Epidermal melanocyte (primary cell): ENCODE measurements at regions not wholly inside any gene's neighbourhood (a gene's known extent, or its start where the extent isn't known, plus 50 kb on each side); places are given as distances from the start of the nearest gene placed in this dataset.
"Not testable (repeated sequence)": the region's sequence is repeated elsewhere in the genome, so short reads cannot be mapped to it uniquely, and the experiment has no call there.

ENCODE experiments used
- DNase-seq: peaks from one replicate; pipeline ENCODE4 v3.0.0; 2011; ENCODE audit warnings: low spot score; ENCODE audit not compliant: insufficient read length

GRCh38 chr16:29148867-29149272, 164.0 kb downstream of the LAT start:
- no peak for DNase-seq

GRCh38 chr16:29148131-29148691, 163.4 kb downstream of the LAT start:
- no peak for DNase-seq

GRCh38 chr16:29147710-29148109, 162.9 kb downstream of the LAT start:
- not testable (repeated sequence) for DNase-seq

DNA sequence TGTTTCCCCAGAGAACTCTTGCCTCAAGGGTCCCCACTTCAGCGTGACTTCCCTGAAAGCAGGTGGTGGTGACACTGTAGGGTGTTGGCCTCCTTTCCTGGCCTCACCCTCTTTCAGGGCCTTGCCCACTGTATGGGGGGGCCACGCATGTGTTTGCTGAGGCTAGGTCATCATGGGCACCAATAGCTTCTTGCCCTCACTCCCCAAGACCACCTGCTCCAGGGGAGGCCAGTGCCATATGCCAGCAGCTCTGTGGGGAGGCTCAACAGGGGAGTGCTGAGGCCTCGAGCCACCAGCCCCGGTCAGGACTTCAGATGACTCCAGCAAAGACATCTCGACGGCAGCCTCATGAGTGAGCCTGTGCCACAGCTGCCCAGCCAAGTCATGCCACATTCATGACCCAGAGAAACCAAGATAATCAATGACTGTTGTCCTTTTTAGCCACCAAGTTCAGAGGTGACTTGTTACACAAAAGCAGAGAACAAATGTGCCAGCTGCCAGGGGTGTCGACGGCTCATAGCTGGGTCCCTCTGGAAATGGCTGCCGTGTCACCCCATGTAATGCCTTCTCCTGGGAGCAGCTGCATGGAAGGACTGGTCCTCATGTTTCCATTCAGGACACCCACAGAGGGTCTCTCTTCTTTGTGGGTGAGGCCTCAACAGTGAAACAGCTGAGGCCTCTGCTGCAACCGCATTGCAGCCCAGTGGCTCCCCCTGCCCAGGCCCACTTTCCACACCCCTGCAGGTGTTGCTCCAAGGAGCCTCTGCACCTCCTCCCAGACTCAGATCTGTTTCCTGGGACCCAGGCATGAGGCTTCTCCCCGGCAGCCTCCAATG, 162.2 kb downstream of the LAT start:
- DNase-seq = not testable (repeated sequence)

DNA sequence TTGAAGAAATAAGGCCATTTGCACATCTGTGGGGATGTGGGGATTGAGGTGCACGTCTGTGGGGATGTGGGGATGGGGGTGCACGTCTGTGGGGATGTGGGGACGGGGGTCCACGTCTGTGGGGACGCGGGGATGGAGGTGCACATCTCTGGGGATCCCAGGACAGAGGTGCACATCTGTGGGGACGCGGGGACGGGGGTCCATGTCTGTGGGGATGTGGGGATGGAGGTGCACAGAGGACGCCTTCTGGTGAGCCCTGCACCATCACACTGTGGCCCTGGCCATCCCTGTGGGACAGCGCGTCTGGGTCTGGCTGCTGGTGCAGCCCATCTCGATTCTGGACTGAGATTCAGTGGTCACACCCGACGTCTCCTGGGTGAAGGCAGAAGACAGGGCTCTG, 161.4 kb downstream of the LAT start:
- DNase-seq = no peak

DNA sequence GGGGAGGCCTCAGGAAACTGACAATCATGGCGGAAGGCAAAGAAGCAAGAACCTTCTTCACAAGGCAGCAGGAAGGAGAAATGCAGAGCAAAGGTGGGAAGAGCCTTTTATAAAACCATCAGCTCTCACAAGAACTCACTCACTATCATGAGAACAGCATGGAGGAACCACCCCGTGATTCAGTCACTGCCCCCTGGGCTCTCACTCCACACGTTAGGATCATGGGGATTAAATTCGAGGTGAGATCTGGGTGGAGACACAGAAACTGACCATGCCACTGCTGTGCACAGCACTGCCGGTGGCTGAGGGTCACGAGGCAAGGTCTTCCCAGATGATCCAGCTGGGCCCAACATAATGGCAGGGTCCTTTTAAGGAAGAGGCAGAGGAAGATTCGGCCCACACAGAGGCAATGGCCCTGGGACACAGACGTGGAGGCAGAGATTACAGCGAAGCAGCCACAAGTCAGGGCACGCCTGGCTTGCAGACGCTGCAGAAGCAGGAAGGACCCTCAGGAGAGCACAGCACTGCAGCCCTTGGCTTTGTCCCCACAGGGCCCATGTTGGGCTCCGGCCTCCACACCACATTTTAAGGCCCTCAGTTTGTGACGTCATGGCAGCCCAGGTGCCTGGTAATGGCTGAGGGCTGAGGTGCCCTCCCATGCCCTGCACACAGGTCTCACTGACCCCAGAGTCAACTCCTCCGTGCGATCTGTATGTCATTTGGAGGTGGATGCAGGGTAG, 160.8 kb downstream of the LAT start:
- DNase-seq = not testable (repeated sequence)

GRCh38 chr16:29145086-29145485, 160.2 kb downstream of the LAT start:
- not testable (repeated sequence) for DNase-seq

GRCh38 chr16:29144669-29145062, 159.8 kb downstream of the LAT start:
- not testable (repeated sequence) for DNase-seq

DNA sequence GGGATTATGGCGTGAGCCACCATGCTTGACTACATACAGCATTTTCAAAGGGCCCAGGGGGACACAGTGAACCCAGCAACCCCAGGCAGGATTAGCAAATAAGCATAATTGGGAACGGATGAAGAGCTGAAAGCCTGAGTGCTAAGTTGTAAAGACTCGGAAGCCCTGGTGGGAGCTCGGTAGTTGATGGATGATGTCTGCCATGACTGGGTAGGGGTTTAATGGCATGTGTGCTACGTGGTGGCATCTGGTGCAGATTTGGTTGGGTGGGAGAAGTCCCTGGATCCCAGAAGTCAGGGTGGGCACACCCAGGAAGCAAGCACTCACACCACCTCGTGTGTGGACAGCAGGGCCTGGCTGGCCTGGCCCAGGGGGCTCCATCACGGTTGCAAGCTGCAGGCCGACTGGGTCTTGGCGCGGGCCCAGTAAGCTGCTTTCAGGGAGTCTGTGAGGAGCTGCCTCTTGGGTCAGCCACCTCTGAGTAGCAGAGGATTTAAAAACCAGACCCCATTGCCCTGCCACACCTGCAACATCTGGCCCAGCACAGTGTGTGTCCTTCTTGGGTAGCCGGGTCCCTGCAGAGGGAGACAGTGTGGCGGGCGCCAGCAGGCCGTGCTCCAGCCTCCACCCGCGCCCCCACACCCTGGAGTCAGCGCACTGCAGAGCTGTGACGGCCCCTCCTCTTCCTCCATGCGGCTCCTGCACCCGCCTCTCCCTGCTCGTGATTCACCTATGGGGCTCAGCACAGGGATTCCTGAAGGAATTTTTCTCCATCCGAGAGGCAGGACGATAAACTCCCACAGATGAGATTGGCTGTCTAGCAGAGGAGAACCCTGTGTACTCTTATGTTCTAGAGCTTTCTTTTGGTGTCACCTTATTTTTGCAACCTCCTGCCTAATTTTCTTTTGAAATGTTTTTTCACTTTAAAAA, 159.2 kb downstream of the LAT start:
- not testable (repeated sequence) for DNase-seq

- not testable (repeated sequence) for DNase-seq
Observed at GRCh38 chr16:29142506-29142905, 157.7 kb downstream of the LAT start.

- DNase-seq = no peak
Observed at GRCh38 chr16:29141586-29142324, 156.9 kb downstream of the LAT start.

- DNase-seq = not testable (repeated sequence)
Observed at GRCh38 chr16:29141121-29141520, 156.3 kb downstream of the LAT start.

GRCh38 chr16:29139901-29140855, 155.3 kb downstream of the LAT start:
- DNase-seq = not testable (repeated sequence)

- no peak for DNase-seq
Observed at GRCh38 chr16:29139261-29139802, 154.5 kb downstream of the LAT start.

DNA sequence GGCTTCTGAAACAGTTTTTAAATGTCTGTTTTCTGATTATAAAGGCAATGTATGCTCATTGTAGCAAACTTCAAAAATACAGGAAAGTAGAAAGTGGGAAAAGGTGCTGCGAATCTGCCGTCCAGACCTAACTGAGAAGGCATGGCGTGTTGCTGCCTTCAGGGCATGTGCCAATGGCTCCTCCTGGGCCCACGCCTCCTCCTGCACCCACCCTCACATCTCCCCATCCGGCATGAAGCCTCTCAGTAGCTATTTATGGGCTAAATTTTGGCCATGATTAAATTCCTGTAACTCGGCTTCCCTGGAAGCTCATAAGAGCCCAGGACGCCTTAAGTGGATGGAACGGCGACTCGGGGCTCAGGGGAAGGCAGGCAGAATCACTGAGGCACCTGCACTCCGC, 153.8 kb downstream of the LAT start:
- not testable (repeated sequence) for DNase-seq

DNA sequence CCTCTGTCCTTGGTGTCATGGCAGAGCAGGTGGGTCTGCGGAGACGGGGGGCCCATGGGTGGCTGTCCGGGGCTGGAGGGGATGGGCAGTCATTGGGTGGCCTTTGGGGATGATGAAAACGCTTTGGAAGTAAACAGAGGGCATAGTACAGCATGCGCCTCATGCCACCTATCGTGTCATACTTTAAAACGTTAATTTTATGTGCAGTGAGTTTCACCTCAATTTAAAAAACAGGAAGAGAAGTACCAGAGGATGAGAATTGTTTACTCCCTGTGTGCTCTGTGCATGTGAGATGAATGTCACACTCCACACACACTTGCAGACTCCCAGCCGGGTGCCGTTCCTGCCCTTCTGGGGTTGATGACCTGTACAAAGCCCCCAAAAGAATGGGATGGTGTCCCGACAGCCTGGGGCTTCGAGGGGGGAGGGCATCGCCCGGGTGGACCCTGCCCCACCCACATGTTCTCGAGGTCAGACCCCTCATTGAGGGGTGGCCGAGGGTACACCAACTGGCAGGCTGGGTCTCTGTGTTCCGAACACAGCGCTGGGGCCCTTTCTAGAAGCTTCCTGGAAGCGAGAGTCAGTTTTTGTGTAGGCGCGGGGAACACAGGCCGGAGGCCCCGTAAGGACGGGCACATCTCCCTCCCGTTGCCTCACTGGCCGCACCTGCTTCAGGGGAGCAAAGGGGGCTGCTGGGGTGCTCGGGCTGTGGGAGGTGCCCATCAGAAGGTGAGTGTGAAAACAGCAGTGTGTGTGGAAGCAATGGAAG, 153.2 kb downstream of the LAT start:
- DNase-seq = not testable (repeated sequence)

DNA sequence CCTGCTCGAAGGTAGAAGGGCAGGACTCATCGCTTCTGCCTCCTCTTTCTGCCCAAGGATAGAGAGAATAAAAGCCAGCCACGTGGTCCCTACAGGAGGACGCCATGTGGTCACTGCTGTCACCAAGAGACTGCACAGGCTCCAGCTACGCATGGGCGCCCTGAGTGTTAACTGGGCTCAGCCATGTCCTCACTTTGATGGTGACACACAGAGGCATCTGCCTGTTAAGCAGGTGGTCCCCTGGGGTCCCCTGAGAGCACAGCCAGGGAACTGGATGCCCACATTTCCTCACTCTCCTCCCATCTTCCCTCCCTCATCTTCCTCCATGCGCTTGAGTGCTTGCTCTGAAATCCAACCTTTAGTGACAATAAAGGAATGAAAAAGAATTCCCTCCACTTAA, 152.6 kb downstream of the LAT start:
- not testable (repeated sequence) for DNase-seq

DNA sequence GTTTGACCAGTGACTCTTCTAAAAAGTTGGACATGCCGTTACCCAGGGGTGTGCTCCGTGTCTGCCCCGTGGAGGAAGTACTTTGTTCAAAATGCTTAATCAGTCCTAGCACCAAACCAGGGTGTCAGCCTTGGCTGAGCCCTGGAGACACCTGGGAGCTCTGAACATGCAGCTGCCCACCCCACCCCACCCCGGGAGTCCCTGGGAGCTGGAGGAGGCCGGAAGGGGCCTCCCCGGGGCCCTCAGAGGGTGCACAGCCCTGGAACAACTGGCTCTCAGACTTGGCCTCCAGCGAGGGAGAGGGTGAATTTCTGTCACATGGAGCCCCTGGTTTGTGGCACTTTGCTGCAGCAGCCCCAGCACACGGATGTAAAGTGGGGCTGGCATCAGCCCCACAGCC, 152.1 kb downstream of the LAT start:
- not testable (repeated sequence) for DNase-seq
